ENCODE measurements at regions not wholly inside any gene's neighbourhood (a gene's known extent, or its start where the extent isn't known, plus 50 kb on each side); places are given as distances from the start of the nearest gene placed in this dataset.

DNA sequence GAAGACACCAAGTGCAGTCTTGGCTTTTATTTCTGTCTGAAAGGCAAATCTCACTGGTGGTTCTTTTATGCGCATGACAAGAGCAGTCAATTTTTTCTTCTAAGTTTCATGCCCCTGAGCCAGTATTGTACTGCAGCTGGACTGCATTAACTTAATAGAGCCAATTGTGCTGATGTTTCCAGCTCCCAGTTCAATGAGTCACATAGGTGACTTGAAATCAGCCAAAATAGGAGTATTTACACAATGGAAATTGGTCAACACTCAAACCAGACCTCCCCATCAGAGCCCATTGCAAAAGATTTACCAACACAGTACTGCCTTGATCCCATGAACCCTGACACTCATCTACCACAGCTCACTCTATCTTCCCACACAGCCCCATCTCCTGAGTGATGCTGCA, 100.3 kb upstream of the GUCY1A1 start:
- Mint-ChIP-seq H3K4me3 (no peak overlapping the region), H3K27ac (no peak overlapping the region), H3K27me3 (ENCODE audit: low read depth) (no peaks in the 10 kb centered on the region), H3K9me3 (no peaks in the 10 kb centered on the region), H3K4me1 (peaks cover 2% of the 10 kb centered on the region), H3K36me3 (no peaks in the 10 kb centered on the region)
- TF ChIP-seq, protein P1, sequence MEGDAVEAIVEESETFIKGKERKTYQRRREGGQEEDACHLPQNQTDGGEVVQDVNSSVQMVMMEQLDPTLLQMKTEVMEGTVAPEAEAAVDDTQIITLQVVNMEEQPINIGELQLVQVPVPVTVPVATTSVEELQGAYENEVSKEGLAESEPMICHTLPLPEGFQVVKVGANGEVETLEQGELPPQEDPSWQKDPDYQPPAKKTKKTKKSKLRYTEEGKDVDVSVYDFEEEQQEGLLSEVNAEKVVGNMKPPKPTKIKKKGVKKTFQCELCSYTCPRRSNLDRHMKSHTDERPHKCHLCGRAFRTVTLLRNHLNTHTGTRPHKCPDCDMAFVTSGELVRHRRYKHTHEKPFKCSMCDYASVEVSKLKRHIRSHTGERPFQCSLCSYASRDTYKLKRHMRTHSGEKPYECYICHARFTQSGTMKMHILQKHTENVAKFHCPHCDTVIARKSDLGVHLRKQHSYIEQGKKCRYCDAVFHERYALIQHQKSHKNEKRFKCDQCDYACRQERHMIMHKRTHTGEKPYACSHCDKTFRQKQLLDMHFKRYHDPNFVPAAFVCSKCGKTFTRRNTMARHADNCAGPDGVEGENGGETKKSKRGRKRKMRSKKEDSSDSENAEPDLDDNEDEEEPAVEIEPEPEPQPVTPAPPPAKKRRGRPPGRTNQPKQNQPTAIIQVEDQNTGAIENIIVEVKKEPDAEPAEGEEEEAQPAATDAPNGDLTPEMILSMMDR (IDR thresholded peaks at IDR 0.05; ENCODE audit: unreplicated experiment): no peak
- no peak for DNase-seq (ENCODE audit: low spot score in 2 of 2, unreplicated experiment in 2 of 2)

DNA sequence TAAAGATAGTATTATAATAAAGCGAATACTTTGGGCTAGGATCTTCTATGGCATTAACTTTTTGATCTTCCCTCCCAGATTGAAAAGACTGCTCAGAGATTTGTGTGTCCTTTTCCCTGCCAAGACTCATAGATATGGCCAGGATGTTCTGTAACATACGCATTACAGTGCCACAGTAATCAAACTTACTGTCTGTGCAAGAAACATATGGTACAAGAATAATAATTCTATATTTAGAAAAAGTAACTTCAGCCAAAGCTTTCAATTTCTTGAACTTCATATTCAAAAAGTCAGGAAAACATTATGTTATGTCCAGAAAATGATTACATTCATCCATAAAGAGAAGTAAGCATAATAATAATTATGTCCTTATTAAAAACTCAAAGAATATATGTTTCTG, 100.9 kb upstream of the GUCY1A1 start:
- no peak for DNase-seq (ENCODE audit: low spot score in 2 of 2, unreplicated experiment in 2 of 2)
- Mint-ChIP-seq H3K4me1 (peaks cover 3% of the 10 kb centered on the region), H3K9me3 (no peaks in the 10 kb centered on the region), H3K27me3 (ENCODE audit: low read depth) (no peaks in the 10 kb centered on the region), H3K4me3 (no peak overlapping the region), H3K36me3 (no peaks in the 10 kb centered on the region), H3K27ac (no peak overlapping the region)
- TF ChIP-seq, protein P1 (IDR thresholded peaks at IDR 0.05; ENCODE audit: unreplicated experiment): no peak

DNA sequence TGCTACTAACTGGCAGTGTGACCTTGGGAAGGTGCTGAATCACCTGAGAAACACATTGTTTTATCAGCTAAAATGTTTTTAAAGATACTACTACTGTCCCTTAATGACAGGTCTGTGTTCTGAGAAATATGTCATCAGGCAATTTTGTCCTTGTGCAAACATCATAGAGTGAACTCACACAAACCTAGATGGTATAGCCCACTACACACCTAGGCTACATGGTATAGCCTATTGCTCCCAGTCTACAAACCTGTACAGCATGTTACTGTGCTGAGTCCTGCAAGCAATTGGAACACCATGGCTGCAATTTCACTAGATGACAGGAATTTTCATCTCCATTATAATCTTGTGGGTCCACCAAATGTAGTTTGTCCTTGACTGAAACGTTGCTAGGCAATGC, 101.3 kb upstream of the GUCY1A1 start:
- no peaks in the 10 kb centered on the region for H3K36me3 Mint-ChIP-seq
- no peaks in the 10 kb centered on the region for H3K27me3 Mint-ChIP-seq (ENCODE audit: low read depth)
- no peak overlapping the region for H3K4me3 Mint-ChIP-seq
- no peaks in the 10 kb centered on the region for H3K9me3 Mint-ChIP-seq
- H3K27ac Mint-ChIP-seq: no peak overlapping the region
- H3K4me1 Mint-ChIP-seq: peaks cover 6% of the 10 kb centered on the region
- DNase-seq (ENCODE audit: low spot score in 2 of 2, unreplicated experiment in 2 of 2): no peak
- TF ChIP-seq, protein P1 (IDR thresholded peaks at IDR 0.05; ENCODE audit: unreplicated experiment): no peak

DNA sequence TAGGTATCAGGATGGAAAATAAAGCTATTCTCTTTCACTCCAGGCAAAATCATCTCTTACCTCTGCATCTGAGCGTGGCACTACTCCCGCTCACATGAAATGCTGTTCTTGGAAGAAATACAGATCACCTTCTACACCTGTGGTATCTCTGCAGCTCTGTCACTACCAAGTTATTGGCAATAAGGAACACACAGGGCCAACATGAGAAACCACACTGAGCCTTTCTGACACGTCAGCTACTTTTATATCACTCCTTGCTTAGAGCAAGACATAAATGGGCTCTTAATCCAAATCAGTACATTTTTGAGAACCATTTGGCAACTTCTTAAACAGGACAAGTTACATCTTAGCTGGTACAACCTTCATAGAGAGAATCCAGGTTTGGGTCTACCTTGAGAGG, 101.8 kb upstream of the GUCY1A1 start:
- no peaks in the 10 kb centered on the region for H3K9me3 Mint-ChIP-seq
- TF ChIP-seq, protein P1 (IDR thresholded peaks at IDR 0.05; ENCODE audit: unreplicated experiment): no peak
- H3K4me3 Mint-ChIP-seq: no peak overlapping the region
- no peak overlapping the region for H3K27ac Mint-ChIP-seq
- H3K27me3 Mint-ChIP-seq (ENCODE audit: low read depth): no peaks in the 10 kb centered on the region
- peaks cover 11% of the 10 kb centered on the region for H3K4me1 Mint-ChIP-seq
- no peak for DNase-seq (ENCODE audit: low spot score in 2 of 2, unreplicated experiment in 2 of 2)
- no peaks in the 10 kb centered on the region for H3K36me3 Mint-ChIP-seq

DNA sequence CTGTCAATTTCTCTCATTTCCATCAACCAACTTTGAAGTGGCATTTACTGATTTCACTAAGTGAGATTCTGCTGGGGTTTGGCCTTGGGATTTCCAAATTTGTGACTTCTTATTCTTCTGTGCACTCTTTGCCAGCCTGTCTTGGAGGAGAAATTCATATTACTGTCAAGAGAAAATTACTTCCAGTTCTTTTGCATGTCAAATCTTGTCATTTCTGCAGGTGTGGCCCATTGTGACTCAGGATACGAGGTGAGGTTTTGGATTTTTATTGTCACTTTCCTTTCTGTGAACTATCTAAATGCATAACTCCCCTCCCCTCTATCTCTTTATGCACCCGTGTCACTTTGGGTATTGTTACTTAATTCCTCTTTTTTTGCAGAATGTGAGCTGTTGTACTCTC, 102.6 kb upstream of the GUCY1A1 start:
- no peak overlapping the region for H3K27ac Mint-ChIP-seq
- peaks cover 11% of the 10 kb centered on the region for H3K4me1 Mint-ChIP-seq
- H3K9me3 Mint-ChIP-seq: no peaks in the 10 kb centered on the region
- TF ChIP-seq, protein P1 (IDR thresholded peaks at IDR 0.05; ENCODE audit: unreplicated experiment): no peak
- no peaks in the 10 kb centered on the region for H3K36me3 Mint-ChIP-seq
- H3K4me3 Mint-ChIP-seq: no peak overlapping the region
- DNase-seq (ENCODE audit: low spot score in 2 of 2, unreplicated experiment in 2 of 2): no peak
- H3K27me3 Mint-ChIP-seq (ENCODE audit: low read depth): no peaks in the 10 kb centered on the region

DNA sequence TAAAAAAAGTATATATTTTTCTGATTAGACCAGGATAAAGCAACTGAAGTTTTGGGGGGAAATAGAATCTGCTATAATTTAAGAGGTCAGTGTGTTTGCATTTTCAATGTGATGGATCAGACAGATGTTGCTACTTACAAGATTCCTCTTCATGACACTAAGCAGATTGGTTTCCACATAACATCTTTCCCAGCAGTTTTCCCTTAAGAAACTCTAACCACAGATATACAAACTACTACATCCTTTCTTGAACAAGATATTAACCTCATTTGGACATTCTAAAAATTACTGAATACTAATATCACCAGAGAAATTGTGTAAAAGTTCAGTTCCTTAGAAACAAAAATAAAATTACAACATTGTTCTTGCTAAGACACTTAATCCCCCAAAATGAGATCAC, 106.7 kb upstream of the GUCY1A1 start:
- no peak overlapping the region for H3K4me3 Mint-ChIP-seq
- H3K27me3 Mint-ChIP-seq (ENCODE audit: low read depth): no peaks in the 10 kb centered on the region
- peaks cover 29% of the 10 kb centered on the region for H3K9me3 Mint-ChIP-seq
- no peak for DNase-seq (ENCODE audit: low spot score in 2 of 2, unreplicated experiment in 2 of 2)
- TF ChIP-seq, protein P1 (IDR thresholded peaks at IDR 0.05; ENCODE audit: unreplicated experiment): no peak
- peak overlapping the region; percentile 3 for H3K27ac Mint-ChIP-seq
- peaks cover 4% of the 10 kb centered on the region for H3K36me3 Mint-ChIP-seq
- H3K4me1 Mint-ChIP-seq: peaks cover 11% of the 10 kb centered on the region

Measured in mesothelial cell of epicardium (in vitro differentiated cells).